Gastrocnemius medialis (tissue), 4 donors: ENCODE measurements at regions not wholly inside any gene's neighbourhood (a gene's known extent, or its start where the extent isn't known, plus 50 kb on each side); places are given as distances from the start of the nearest gene placed in this dataset.
A peak's percentile ranks its signal among the peaks of the same experiment; 100 is the strongest.
"Not testable (repeated sequence)": the region's sequence is repeated elsewhere in the genome, so short reads cannot be mapped to it uniquely, and the experiment has no call there.

Source experiments
- ATAC-seq, 2 donors: fragments of 150-250 bp; one replicate each; pipeline ENCODE4 v1.9.1; 2016
- DNase-seq, 2 donors: peaks; one replicate each; pipeline ENCODE4 v3.0.0-alpha.2; 2019
- H3K27ac ChIP-seq, 4 donors: fragments of 200-600 bp; sonication (generic); 1 replicate in 1 of 4; 2 replicates in 3 of 4; pipeline ENCODE4 v1.5.1; 2016 to 2018; ENCODE audit warnings: mild to moderate bottlenecking in 2 of 4, moderate library complexity in 1 of 4
- H3K27me3 ChIP-seq, 3 donors: fragments of 200-600 bp; sonication (generic) in 2 of 3; 1 replicate in 1 of 3; 2 replicates in 2 of 3; pipeline versions ENCODE4 v1.5.1 to v1.6.0; 2016 to 2019; ENCODE audit warnings: mild to moderate bottlenecking in 1 of 3, moderate library complexity in 1 of 3
- H3K36me3 ChIP-seq, 2 donors: fragments of 200-600 bp; sonication (generic) in 1 of 2; one replicate each; pipeline ENCODE4 v1.5.1; 2017 to 2018
- H3K4me1 ChIP-seq, 2 donors: fragments of 200-600 bp; sonication (generic) in 1 of 2; one replicate each; pipeline ENCODE4 v1.5.1; 2016 to 2017; ENCODE audit warnings: mild to moderate bottlenecking in 2 of 2
- H3K4me3 ChIP-seq, 4 donors: fragments of 200-600 bp; sonication (generic) in 3 of 4; 1 replicate in 1 of 4; 2 replicates in 3 of 4; pipeline ENCODE4 v1.5.1; 2016 to 2019; ENCODE audit warnings: mild to moderate bottlenecking in 2 of 4
- H3K9me3 ChIP-seq, 3 donors: fragments of 200-600 bp; sonication (generic) in 2 of 3; 1 replicate in 1 of 3; 2 replicates in 2 of 3; pipeline ENCODE4 v1.5.1; 2016 to 2019
- in situ Hi-C, 4 donors: fragments of 200-750 bp; cut with MboI; loops; one replicate each; pipeline versions ENCODE4 v1.15.0 to v1.8.0; 2017; ENCODE audit warnings: low sequenced_read_pairs in 4 of 4
- intact Hi-C: fragments of 100-400 bp; cut with DNase I; formaldehyde crosslinking; loops from one replicate; pipeline ENCODE4 v1.15.1; 2023; ENCODE audit warnings: low total_unique reads

DNA sequence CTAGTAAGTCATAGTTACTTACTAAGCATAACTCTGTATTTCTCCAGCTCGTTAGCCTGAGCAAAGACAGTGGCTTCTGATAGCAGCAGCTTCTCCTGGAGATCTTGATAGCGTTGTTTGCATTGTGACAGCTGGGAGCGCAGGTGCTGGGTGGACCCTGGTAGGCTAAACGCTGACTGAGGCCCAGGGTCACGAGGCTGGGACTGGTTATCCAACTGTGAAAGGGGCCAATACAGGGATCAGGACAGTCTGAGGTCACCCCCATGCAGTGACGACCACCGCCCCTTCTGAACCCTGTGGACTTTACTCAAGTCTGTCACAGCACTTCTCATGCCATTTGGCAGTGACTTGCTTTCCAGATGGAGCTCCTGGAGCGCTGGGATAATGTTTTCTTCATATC, 104.4 kb downstream of the NBPF8 start:
- H3K36me3 ChIP-seq, H3K9me3 ChIP-seq, H3K27me3 ChIP-seq, ATAC-seq, H3K27ac ChIP-seq, H3K4me3 ChIP-seq, H3K4me1 ChIP-seq, DNase-seq, in situ Hi-C loops, intact Hi-C loops: not testable (repeated sequence)

DNA sequence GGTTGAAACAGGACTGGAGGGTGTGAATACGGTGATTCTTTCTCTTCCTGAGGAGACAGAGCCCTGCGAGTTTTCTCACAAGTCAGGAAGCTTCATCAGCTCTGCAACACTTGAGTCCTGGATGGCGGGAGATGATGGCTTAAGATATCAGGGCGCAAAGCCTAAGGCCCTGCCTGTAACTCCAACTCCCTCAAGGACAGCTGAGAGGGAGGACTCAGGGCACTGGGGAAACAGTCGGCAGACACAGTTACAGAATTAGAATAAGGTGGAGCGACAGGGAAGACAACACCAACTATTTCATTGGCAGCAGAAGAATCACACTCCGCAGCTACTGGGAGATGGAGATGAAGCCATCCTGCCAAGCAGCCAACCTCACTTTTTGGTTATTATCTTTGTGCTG, 109.6 kb downstream of the NBPF8 start:
- peak overlapping the region in 3 of 4 donors; percentile 53 to 67 (median 54) for H3K27ac ChIP-seq
- ATAC-seq: peak; percentile 82 to 91
- H3K4me3 ChIP-seq, H3K9me3 ChIP-seq, H3K4me1 ChIP-seq, in situ Hi-C loops, H3K36me3 ChIP-seq, intact Hi-C loops, H3K27me3 ChIP-seq: not testable (repeated sequence)
- DNase-seq: peak in 1 of 2 donors; percentile 31

DNA sequence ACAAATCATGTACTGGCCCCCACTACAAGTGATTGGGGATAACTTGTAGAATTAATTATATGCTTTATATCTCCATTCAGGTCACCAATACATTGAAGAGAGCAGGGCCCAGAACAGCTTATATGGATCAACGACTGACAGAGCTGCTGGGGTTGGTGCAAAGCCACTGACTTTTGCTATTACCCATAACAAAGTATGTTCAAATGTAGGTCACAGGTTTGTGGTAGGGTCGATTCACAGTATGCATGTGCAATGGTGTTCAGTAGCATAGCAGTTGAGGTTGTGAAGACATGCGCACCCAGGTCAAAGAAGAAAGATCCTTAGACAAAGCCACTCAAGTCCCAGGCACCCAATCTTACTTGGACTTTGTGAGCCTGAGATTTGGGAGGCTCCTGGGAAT, 110.6 kb downstream of the NBPF8 start:
- H3K4me1 ChIP-seq, H3K4me3 ChIP-seq, intact Hi-C loops, ATAC-seq, H3K27me3 ChIP-seq, H3K36me3 ChIP-seq, DNase-seq, in situ Hi-C loops, H3K9me3 ChIP-seq: not testable (repeated sequence)
- peak overlapping the region; percentile 58 to 78 (median 64) for H3K27ac ChIP-seq

DNA sequence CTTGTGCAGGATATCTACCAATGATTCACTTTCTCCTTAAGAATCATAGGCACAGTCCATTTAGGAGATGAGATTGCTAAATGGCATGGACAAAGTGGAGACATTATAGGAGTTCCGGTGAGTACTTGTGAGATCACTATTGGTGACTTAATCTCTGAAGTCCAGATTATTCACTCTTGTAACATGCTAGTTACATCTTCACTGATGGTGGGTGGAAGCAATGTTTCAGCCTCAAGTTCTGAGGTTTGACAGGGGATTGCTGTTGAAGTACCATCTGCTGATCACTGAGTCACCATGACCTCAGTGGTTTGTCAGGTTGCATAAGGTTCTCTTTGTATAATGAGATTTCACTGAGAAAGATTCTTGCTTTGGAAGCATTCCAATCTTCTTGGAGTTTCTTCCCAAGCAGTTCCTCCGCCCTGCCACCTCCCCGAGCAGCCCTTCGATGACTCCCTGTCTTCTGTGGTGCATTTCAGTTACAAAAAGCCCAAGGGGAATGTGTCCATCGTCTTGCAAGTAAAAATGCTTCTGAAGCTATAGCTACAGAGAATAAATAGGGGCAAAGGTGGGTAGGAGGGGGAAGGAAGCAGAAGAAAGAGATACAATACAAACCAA, 114.7 kb downstream of the NBPF8 start:
- H3K9me3 ChIP-seq, H3K4me1 ChIP-seq, H3K36me3 ChIP-seq, DNase-seq, H3K4me3 ChIP-seq, in situ Hi-C loops, intact Hi-C loops, H3K27me3 ChIP-seq: not testable (repeated sequence)
- peak; percentile 62 to 64 for ATAC-seq
- peak overlapping the region; percentile 47 to 70 (median 62) for H3K27ac ChIP-seq

DNA sequence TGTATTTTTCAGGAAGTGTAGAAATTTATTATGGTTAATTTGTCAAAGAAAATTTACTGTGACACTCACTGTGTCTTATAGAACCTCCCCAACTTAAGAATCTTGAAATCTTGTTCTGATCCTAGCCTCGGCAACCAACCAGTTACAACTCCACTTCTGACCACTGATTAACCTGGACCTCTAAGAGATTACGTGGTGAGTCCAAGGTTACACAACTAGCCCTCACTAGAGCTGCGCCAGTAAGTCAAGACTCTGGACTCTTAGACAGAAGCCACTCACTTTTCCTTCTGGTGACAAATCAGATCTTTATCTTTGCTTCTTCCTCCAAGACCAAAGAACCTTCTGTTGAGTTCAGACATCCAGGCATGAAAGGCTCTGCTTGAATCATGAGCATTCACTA, 116.6 kb downstream of the NBPF8 start:
- in situ Hi-C loops, H3K27me3 ChIP-seq, H3K4me1 ChIP-seq, H3K9me3 ChIP-seq, DNase-seq, H3K36me3 ChIP-seq, H3K4me3 ChIP-seq, intact Hi-C loops, ATAC-seq: not testable (repeated sequence)
- peak overlapping the region in 1 of 4 donors; percentile 48 for H3K27ac ChIP-seq

DNA sequence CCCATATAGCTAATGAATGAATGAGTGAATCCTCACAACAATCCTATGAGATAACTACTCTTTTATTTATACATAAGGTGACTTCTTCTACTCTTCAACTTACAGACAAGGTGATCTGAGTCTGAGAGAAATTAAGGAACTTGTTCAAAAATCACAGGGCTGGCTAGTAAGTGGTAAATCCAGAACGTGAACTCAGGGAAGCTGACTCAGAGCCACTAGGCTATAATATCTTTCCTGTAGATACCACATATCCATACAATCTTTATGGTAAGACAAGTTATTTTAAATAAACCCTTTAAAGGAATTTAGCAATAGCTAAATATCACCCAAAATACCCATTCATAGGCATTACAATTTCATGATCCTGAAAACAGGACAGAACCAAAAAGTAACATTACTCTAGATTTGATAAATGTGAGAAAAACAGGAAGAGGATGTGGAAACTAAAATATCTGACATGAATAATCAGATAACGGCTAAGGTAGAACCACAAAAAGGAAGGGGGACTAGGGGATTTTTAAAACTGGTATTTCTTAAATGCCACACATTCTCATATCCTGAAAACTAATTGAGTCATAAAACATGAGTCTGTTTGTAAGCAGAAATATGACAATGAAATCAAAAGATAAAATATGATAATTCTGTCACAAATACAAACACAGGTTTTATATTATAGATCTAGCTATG, 119.7 kb downstream of the NBPF8 start:
- ATAC-seq, in situ Hi-C loops, H3K9me3 ChIP-seq, H3K27me3 ChIP-seq, H3K4me3 ChIP-seq, H3K4me1 ChIP-seq, DNase-seq, H3K36me3 ChIP-seq, intact Hi-C loops: not testable (repeated sequence)
- H3K27ac ChIP-seq: peak overlapping the region in 1 of 4 donors; percentile 2

DNA sequence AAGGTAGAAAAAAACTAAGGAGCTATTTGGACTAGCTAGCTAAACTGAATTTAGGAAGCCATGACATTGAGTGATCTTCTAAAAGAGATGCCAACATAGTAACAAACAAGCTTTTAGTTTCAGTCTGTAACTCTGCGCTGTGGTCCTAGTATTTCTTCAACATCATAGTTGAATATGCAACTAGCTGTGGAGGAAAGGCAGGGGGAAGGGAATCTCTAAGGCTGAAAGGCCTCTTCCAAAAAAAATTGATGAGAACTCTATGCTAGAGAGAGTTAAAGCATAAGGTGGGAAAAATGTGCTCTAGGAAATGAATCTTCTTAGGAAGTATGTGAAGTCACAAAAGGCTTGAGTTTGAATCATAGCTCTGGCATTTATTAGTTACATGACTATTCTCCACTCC, 120.2 kb downstream of the NBPF8 start:
- in situ Hi-C loops, DNase-seq, H3K36me3 ChIP-seq, H3K4me3 ChIP-seq, intact Hi-C loops, H3K9me3 ChIP-seq, H3K27me3 ChIP-seq, ATAC-seq, H3K4me1 ChIP-seq: not testable (repeated sequence)
- H3K27ac ChIP-seq: peak overlapping the region in 1 of 4 donors; percentile 2

DNA sequence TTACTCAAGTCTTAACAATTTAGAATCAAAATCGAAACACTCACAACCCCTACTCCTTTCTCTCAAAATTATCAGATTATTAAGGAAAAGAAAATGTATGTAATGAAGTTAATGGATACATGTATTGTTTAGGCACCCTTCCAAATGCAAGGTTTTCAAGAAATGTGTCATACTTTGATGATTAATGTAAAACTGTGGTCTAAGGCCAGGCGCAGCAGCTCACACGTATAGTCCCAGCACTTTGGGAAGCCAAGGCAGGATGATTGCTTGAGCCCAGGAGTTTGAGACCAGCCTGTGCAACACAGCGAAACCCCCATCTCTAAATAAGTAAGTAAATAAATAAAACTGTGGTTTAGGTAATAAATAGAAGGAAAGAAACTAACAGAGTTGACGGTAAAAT, 126.6 kb downstream of the NBPF8 start:
- in situ Hi-C loops, ATAC-seq: not testable (repeated sequence)

DNA sequence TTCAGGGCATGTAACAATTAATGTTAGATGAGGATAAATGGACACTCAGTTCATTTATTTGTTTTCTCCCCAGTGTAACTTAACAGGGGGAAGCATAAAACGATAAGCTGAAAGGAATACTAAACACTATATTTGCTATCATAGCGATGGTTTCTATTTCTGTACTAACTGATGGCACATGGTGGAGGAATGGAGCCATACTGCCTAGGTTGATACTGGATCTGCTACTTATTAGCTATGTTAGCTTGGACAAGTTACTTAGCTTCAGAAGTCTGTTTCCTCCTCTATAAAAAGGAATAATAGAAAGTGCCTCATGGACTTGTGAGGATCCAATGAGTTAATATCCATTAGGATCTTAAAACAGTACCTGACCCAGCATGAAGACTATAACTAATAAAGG, 127.5 kb downstream of the NBPF8 start:
- intact Hi-C loops, H3K4me3 ChIP-seq, H3K36me3 ChIP-seq, H3K4me1 ChIP-seq, H3K9me3 ChIP-seq, H3K27me3 ChIP-seq, DNase-seq, in situ Hi-C loops: not testable (repeated sequence)
- ATAC-seq: peak; percentile 30 to 53
- H3K27ac ChIP-seq: peak overlapping the region in 1 of 4 donors; percentile 14

More for the DNA sequence above, 126.6 kb downstream of the NBPF8 start:
- H3K4me1 ChIP-seq, H3K4me3 ChIP-seq, H3K36me3 ChIP-seq, H3K27me3 ChIP-seq, H3K9me3 ChIP-seq, intact Hi-C loops, H3K27ac ChIP-seq, DNase-seq: not testable (repeated sequence)

DNA sequence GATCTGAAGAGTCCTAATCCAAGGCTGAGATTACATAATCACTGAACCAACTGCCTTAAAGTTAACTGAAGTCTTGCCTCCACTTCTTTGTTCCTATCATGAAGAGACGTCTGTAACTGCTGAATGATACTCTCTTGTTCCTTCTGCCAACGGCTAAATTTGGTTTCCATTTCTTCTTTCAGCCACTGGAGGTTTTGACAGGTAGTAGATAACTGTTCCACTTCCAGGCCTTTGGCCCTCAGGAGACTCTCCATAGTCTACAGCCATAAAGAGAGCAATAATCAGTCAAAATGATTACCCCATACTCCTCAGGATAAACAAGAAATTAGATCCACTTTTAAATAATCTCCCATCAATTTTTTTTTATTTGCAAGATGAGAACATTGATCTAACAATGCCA, 128.1 kb downstream of the NBPF8 start:
- H3K4me3 ChIP-seq, intact Hi-C loops, H3K4me1 ChIP-seq, H3K36me3 ChIP-seq, DNase-seq, H3K9me3 ChIP-seq, H3K27me3 ChIP-seq, in situ Hi-C loops: not testable (repeated sequence)
- peak; percentile 28 to 32 for ATAC-seq
- peak overlapping the region in 2 of 4 donors; percentile 14 to 38 for H3K27ac ChIP-seq
